PC-9 (cell line): ENCODE measurements at regions not wholly inside any gene's neighbourhood (a gene's known extent, or its start where the extent isn't known, plus 50 kb on each side); places are given as distances from the start of the nearest gene placed in this dataset.

ENCODE experiments used
- EZH2 ChIP-seq: fragments of 200-600 bp; sonication (generic); IDR thresholded peaks from 2 replicates; pipeline ENCODE4 v1.8.0; 2017; ENCODE audit warnings: antibody characterized with exemption, low read depth
- TF ChIP-seq, protein P1 (sequence below): fragments of 200-600 bp; sonication (generic); conservative IDR thresholded peaks from 2 replicates; pipeline ENCODE4 v1.6.1; 2017; ENCODE audit warnings: mixed run types, antibody characterized with exemption, mild to moderate bottlenecking, moderate library complexity

DNA sequence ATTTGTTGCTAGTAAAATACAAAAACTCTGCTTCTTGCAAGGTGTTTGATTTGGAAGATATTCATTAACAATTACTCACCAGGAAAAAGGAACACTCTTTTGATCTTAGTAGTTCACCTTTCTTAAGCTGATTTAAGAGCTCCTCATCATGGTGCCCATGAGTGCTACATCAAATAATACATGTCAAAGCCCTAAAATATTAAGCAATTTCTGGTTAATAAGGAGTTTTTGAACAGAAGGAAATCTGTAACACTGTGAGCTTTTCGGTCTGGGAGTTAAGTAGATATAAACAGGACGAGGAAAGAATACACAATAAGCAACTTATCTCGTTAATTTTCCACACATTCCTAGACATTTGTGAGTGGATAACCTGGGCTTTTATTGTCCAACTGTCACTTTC, 83.9 kb upstream of the DCBLD2 start:
- TF ChIP-seq, protein P1, sequence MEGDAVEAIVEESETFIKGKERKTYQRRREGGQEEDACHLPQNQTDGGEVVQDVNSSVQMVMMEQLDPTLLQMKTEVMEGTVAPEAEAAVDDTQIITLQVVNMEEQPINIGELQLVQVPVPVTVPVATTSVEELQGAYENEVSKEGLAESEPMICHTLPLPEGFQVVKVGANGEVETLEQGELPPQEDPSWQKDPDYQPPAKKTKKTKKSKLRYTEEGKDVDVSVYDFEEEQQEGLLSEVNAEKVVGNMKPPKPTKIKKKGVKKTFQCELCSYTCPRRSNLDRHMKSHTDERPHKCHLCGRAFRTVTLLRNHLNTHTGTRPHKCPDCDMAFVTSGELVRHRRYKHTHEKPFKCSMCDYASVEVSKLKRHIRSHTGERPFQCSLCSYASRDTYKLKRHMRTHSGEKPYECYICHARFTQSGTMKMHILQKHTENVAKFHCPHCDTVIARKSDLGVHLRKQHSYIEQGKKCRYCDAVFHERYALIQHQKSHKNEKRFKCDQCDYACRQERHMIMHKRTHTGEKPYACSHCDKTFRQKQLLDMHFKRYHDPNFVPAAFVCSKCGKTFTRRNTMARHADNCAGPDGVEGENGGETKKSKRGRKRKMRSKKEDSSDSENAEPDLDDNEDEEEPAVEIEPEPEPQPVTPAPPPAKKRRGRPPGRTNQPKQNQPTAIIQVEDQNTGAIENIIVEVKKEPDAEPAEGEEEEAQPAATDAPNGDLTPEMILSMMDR = peak; percentile 44; the same call in 1 of the 2 replicates
- TF ChIP-seq EZH2 = no peak
